ENCODE measurements at regions not wholly inside any gene's neighbourhood (a gene's known extent, or its start where the extent isn't known, plus 50 kb on each side); places are given as distances from the start of the nearest gene placed in this dataset.
"Not testable (repeated sequence)": the region's sequence is repeated elsewhere in the genome, so short reads cannot be mapped to it uniquely, and the experiment has no call there.

DNA sequence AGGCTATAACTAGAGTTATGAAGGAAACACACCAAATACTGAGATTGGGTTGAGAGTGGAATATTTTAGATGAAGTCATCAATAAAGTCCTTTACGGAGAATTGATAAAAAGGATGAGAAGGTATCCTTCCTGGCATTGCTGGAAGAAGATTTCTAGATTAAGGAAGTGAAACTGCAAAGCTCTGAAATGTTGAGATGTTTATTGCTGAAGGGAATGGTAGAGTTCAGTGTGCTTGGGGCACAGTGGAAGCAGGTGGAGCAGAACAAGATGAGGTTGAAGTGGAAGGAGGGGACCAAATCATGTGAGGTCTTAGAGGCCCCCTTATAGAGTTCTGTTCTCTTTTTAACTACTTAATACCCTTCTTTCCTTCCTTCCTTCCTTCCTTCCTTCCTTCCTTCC is 848.5 kb downstream of the RAB28 start:
- peaks cover 5% of the 10 kb centered on the region for H3K9me3 Mint-ChIP-seq
- H3K36me3 Mint-ChIP-seq (ENCODE audit: low read depth), result no peaks in the 10 kb centered on the region
- H3K4me1 Mint-ChIP-seq (ENCODE audit: low read depth), result no peaks in the 10 kb centered on the region
- no peaks in the 10 kb centered on the region for H3K27me3 Mint-ChIP-seq
- no peak overlapping the region for H3K27ac Mint-ChIP-seq
- H3K4me3 Mint-ChIP-seq, result no peak overlapping the region

DNA sequence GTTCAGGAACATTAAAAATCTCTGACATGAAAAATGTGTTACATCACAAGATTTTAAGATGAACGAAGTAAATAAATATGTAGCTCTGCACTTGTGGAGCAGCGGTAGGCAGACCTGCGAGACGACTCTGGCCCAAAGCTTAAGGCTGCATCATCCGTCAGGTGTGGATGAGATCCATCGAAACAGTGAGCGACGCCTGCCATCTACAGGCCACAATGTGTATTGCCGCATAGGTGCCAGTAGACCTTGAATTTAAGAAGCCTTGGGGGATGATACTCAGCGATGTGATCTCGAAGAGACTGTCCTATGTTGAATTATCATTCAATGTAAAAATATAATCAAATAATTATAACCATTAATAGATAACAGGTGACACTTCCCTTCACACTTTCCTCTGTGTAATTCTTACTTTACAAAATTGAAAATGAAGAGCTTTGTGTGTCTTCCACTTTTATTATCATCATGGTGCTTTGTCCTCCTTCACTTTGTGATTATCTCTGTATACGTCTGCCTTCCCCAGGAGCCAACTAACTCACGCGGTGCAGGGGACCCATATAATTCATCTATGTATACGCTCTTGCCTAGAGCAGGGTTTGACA is 851.0 kb downstream of the RAB28 start:
- Mint-ChIP-seq H3K4me1 (ENCODE audit: low read depth) (no peaks in the 10 kb centered on the region), H3K9me3 (peaks cover 5% of the 10 kb centered on the region), H3K4me3 (no peak overlapping the region), H3K27me3 (no peaks in the 10 kb centered on the region), H3K27ac (no peak overlapping the region), H3K36me3 (ENCODE audit: low read depth) (no peaks in the 10 kb centered on the region)

DNA sequence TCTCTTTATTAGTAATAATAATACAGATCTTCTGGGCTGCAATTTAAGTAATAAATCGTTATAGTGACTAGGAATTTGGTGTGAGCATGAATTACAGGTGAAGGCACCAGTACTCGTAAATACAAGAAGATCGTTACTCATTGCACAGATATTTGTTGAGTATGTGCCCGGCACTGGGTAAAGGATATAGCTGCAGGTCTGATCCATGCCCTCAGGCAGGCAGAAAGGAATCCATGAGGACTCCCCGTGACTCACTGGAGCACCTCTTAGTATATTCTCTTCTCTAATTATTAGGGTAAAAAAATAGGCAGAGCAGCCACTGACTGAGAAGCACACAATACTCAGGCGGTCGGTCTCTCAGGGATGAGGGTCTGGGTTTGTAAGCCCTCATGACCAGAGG is 868.3 kb downstream of the RAB28 start:
- Mint-ChIP-seq H3K4me1 (ENCODE audit: low read depth) (no peaks in the 10 kb centered on the region), H3K27me3 (no peaks in the 10 kb centered on the region), H3K27ac (no peak overlapping the region), H3K4me3 (no peak overlapping the region), H3K36me3 (ENCODE audit: low read depth) (no peaks in the 10 kb centered on the region), H3K9me3 (no peaks in the 10 kb centered on the region)

DNA sequence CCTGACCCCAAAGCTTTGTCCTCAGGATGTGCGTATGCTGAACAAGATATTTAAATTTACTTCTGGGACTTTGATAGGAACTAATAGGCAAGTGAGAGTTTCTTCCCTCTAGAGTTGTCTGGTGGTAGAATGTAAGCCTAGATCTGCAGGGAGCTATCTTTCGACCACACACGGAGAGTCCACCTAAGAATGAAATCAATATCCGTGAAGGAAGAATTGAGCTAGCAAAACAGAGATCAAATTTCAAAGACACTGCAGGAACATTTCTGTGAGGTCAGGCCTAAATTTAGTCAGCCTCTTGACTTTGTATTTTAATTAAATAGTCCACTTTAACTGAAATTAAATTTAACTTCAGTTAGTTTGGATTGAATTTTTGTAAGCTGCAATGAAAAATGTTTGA is 871.3 kb downstream of the RAB28 start:
- Mint-ChIP-seq H3K4me1 (ENCODE audit: low read depth) (no peaks in the 10 kb centered on the region), H3K36me3 (ENCODE audit: low read depth) (no peaks in the 10 kb centered on the region), H3K9me3 (no peaks in the 10 kb centered on the region), H3K27ac (no peak overlapping the region), H3K4me3 (no peak overlapping the region), H3K27me3 (no peaks in the 10 kb centered on the region)

DNA sequence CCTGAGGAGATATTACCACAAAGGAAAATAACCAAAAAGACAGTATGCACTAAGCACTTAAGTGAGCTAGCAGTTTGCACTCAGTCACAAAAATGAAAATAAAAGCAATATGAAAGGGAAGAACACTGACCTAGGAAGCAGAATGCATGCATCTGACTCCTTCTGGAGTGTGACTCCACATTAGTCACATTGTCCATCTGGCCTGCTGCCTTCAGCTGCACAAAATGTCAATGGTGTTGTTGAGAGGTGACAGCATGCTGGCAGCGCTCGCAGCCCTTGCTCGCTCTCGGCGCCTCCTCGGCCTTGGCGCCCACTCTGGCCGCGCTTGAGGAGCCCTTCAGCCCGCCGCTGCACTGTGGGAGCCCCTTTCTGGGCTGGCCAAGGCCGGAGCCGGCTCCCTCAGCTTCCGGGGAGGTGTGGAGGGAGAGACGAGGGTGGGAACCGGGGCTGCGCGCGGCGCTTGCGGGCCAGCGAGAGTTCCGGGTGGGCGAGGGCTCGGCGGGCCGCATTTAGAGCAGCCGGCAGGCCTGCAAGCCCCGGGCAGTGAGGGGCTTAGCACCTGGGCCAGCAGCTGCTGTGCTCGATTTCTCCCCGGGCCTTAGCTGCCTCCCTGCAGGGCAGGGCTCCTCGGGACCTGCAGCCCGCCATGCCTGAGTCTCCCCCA is 874.8 kb downstream of the RAB28 start:
- H3K27ac Mint-ChIP-seq; H3K4me1 Mint-ChIP-seq (ENCODE audit: low read depth); H3K9me3 Mint-ChIP-seq; H3K4me3 Mint-ChIP-seq; H3K36me3 Mint-ChIP-seq (ENCODE audit: low read depth); H3K27me3 Mint-ChIP-seq: not testable (repeated sequence)

DNA sequence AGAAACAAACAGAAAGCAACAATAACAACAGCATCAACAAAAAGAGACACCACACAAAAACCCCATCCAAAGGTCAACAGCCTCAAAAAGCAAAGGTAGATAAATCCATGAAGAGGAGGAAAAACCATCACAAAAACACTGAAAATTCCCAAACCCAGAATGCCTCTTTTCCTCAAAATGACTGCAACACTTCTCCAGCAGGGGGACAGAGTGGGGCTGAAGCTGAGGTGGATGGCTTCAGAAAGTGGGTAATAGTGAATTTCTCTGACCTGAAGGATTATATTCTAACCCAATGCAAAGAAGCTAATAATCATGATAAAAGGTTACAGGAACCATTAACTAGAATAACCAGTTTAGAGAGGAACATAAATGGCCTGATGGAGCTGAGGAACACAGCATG is 888.2 kb downstream of the RAB28 start:
- Mint-ChIP-seq H3K4me3 (no peak overlapping the region), H3K27ac (no peak overlapping the region), H3K4me1 (ENCODE audit: low read depth) (no peaks in the 10 kb centered on the region), H3K27me3 (no peaks in the 10 kb centered on the region), H3K36me3 (ENCODE audit: low read depth) (no peaks in the 10 kb centered on the region), H3K9me3 (peaks cover 5% of the 10 kb centered on the region)

DNA sequence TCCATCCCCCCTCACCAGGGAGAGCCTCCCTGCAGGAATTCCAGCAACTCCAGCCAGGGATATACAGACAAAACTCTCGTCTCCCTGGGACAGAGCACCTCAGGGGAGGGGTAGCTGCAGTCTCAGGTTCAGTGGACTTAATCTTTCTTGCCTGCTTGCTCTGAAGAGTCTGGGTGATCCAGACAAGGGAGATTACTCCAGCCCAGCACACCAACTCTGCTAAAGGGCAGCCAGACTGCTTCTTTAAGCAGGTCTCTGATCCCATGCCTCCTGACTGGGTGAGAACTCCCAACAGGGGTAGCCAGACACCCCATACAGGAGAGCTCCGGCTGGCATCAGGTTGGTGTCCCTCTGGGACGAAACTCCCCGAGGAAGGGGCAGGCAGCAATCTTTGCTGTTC is 888.7 kb downstream of the RAB28 start:
- Mint-ChIP-seq H3K9me3 (peaks cover 5% of the 10 kb centered on the region), H3K27me3 (no peaks in the 10 kb centered on the region), H3K36me3 (ENCODE audit: low read depth) (no peaks in the 10 kb centered on the region), H3K27ac (no peak overlapping the region), H3K4me3 (no peak overlapping the region), H3K4me1 (ENCODE audit: low read depth) (no peaks in the 10 kb centered on the region)

DNA sequence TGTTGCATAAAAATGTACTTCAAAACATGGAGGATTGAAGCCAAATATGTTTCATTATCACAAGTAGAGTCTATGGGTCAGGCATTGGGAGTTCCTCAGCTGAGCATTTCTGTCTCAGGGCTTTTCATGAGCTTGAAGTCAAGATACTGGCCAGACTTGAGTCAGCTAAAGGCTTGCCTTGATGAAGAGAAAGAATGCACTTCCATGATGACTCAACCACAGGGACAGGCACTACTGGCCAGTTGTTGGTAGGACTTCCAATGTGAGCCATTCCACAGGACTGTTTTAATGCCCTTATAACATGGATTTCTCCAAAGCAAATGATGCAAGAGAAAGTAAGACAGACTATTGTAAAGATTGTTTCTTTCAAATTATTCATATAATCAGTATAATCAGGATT is 895.6 kb downstream of the RAB28 start:
- no peaks in the 10 kb centered on the region for H3K27me3 Mint-ChIP-seq
- H3K4me3 Mint-ChIP-seq, result no peak overlapping the region
- no peak overlapping the region for H3K27ac Mint-ChIP-seq
- no peaks in the 10 kb centered on the region for H3K4me1 Mint-ChIP-seq (ENCODE audit: low read depth)
- H3K36me3 Mint-ChIP-seq (ENCODE audit: low read depth), result no peaks in the 10 kb centered on the region
- H3K9me3 Mint-ChIP-seq, result peaks cover 3% of the 10 kb centered on the region

DNA sequence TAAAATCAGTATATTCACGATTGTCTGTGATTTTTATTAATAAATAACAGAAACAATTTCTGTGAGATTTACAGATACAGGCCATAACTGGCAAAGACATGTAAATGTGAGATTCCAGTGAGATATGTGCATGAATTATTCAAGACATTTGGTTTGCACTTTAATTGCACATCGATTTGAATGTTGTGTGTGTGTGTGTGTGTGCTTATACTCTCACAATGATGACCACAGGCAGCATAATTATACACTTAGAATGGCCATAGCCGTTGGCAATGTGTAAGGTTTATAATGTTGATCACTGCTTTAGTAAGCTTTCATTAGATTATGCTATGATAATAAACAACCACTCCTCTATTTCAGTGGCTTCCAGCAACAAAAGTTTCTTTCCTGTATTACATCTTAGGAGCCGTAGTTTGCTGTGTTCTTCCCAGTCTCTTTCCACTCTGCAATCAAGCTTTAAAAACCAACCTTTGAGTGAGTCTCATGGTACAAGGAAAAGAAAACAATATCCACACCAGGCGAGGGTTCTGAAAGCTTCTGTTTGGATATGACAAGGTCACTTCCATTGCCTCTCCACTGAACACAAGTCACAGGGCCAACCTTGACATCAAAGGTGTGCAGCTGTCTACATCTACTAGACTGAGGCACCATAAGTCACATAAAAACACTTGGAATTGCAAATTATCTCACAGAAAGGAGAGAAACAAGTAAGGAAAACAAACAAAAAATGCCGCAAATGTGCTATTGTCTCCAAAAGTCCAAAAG is 897.7 kb downstream of the RAB28 start:
- no peak overlapping the region for H3K4me3 Mint-ChIP-seq

DNA sequence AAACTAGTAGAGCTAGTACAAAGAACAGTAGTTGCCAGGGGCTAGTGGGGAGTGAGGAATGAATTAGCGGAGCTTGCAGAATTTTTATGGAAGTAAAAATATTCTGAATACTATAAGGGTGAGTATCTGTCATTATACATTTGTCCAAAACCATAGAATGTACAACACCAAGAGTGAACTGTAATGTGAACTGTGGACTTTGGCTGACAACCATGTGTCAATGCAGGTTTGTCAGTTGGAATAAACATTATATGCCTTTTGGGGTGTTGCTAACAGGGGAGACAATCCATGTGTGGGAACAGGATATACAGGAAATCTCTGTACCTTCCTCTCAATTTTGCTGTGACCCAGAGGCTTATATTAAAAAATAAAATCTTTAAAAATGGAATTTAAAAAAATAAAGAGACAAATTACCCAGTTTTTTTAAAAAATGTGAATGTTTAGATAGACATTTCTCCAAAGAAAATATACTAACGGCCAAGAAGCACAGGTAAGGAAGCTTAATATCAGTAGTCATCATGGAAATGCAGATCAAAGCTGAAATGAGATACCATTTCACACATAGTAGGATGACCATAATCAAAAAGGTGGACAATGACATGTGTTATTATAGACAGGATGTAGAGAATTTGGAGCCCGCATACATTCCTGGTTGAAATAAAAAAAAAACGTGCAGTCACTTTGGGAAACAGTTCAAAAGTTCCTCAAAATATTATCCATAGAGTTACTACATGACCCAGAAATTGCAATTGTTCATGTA is 899.8 kb downstream of the RAB28 start:
- H3K27me3 Mint-ChIP-seq, result no peaks in the 10 kb centered on the region
- peaks cover 3% of the 10 kb centered on the region for H3K9me3 Mint-ChIP-seq
- no peak overlapping the region for H3K4me3 Mint-ChIP-seq
- H3K27ac Mint-ChIP-seq, result no peak overlapping the region
- H3K36me3 Mint-ChIP-seq (ENCODE audit: low read depth), result no peaks in the 10 kb centered on the region
- H3K4me1 Mint-ChIP-seq (ENCODE audit: low read depth), result no peaks in the 10 kb centered on the region

More for the DNA sequence above, 897.7 kb downstream of the RAB28 start:
- Mint-ChIP-seq H3K27me3 (no peaks in the 10 kb centered on the region), H3K36me3 (ENCODE audit: low read depth) (no peaks in the 10 kb centered on the region), H3K4me1 (ENCODE audit: low read depth) (no peaks in the 10 kb centered on the region), H3K9me3 (peaks cover 3% of the 10 kb centered on the region), H3K27ac (no peak overlapping the region)

DNA sequence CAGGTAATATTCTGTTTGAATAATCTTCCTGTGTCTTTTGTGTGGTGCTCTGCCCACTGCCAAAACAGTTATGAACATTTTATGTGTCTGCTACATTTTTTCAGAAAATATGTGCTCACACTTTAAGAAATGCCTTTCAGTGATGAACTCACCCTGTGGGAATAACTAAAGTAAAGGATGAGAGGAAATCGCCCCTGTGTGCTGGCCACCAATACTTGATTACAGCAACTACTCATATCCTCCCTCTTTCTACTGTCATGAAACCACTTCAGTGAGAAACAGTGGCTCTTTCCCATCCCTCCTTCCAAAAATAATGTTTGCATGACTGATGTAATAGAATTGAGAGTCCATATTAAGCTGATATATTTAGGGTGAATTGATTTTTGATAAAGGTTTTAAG is 900.9 kb downstream of the RAB28 start:
- no peaks in the 10 kb centered on the region for H3K36me3 Mint-ChIP-seq (ENCODE audit: low read depth)
- no peak overlapping the region for H3K4me3 Mint-ChIP-seq
- H3K27me3 Mint-ChIP-seq, result no peaks in the 10 kb centered on the region
- H3K4me1 Mint-ChIP-seq (ENCODE audit: low read depth), result no peaks in the 10 kb centered on the region
- H3K9me3 Mint-ChIP-seq, result peaks cover 3% of the 10 kb centered on the region
- H3K27ac Mint-ChIP-seq, result no peak overlapping the region

DNA sequence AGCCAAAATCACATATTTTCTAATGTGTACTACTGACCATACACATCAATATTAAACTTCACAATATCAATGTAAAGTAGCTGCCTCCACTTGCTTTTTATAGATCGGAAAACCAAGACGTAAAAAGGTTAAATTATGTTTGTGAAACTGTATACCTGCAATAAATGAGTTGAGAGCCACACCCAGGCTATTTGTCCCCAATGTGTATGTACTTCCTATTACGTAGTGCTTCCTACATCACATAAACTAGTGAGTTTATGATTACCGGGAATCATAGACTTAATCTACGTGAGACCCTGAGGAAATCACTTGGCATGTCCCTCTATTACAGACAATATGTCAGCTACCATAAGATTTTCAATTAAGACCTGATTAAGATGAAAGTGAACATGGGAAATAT is 903.4 kb downstream of the RAB28 start:
- Mint-ChIP-seq H3K36me3 (ENCODE audit: low read depth) (no peaks in the 10 kb centered on the region), H3K27me3 (no peaks in the 10 kb centered on the region), H3K27ac (no peak overlapping the region), H3K9me3 (peaks cover 7% of the 10 kb centered on the region), H3K4me1 (ENCODE audit: low read depth) (no peaks in the 10 kb centered on the region), H3K4me3 (no peak overlapping the region)

DNA sequence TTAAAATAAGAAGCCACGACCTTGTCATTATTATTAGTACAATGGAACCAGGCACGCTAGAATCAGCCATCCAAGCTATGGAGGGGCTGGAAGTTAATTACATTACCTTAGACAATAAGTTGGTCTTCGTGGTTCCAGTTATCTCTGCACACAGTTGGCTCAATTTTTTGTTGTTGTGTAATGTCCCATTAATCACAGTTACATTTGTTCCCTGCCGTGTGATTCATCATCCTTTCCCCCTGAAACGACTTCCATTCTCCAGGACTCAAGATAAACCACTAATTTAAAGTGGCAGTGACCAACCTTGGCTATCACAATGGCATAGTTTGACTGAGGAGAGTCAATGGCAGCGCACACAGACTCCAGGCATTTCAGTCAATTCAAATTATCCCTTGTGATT is 905.0 kb downstream of the RAB28 start:
- H3K27ac Mint-ChIP-seq, result no peak overlapping the region
- no peak overlapping the region for H3K4me3 Mint-ChIP-seq
- no peaks in the 10 kb centered on the region for H3K4me1 Mint-ChIP-seq (ENCODE audit: low read depth)
- no peaks in the 10 kb centered on the region for H3K27me3 Mint-ChIP-seq
- peaks cover 4% of the 10 kb centered on the region for H3K9me3 Mint-ChIP-seq
- H3K36me3 Mint-ChIP-seq (ENCODE audit: low read depth), result no peaks in the 10 kb centered on the region

DNA sequence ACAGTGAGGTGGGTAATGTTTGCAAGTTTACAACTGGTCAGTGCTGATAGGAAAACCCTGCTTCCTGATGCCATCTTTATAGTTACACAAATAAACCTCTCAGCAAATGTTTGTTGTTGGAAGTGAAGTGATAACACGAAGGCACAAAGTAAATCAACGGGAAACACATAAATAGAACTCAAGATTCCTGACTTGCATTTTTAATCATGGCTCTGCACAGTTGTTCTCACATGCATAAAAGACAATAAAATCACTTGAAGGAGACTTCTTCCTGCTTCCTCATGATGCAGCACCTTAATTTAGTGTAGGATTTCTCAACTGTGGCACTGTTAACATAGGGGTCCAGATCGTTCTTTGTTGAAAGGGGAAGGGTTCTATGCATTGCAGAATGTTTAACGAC is 907.7 kb downstream of the RAB28 start:
- Mint-ChIP-seq H3K27me3 (no peaks in the 10 kb centered on the region), H3K4me1 (ENCODE audit: low read depth) (no peaks in the 10 kb centered on the region), H3K4me3 (no peak overlapping the region), H3K36me3 (ENCODE audit: low read depth) (no peaks in the 10 kb centered on the region), H3K27ac (no peak overlapping the region), H3K9me3 (peaks cover 4% of the 10 kb centered on the region)

DNA sequence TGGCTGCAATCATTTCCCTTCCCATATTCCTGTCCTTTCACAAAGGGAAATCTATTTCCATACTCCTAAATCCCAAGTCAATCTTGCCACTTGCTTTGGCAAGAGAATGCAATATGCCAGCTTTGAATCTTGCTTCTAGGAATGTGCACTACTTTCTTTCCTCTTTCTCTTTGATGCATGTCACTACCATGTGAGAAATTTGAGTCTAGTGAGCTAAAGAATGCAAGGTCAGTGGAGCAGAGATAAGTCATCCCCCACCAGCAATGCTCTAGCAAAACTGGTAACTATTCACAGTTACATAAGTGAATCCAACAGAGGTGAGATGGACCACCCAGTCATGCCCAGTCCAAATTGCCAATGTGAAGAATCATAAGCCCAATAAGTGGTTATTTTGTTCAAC is 910.4 kb downstream of the RAB28 start:
- Mint-ChIP-seq H3K36me3 (ENCODE audit: low read depth) (no peaks in the 10 kb centered on the region), H3K27ac (no peak overlapping the region), H3K4me1 (ENCODE audit: low read depth) (no peaks in the 10 kb centered on the region), H3K9me3 (peaks cover 4% of the 10 kb centered on the region), H3K4me3 (no peak overlapping the region), H3K27me3 (no peaks in the 10 kb centered on the region)

Measured in stimulated activated naive CD8-positive, alpha-beta T cell treated with anti-CD3 and anti-CD28 coated beads, Interleukin-15, Interleukin-2, amounts not matched to agents 100 ng/mL and 50 ng/mL, for 24 hours (primary cell).